Hepatocyte (in vitro differentiated cells): ENCODE measurements at regions not wholly inside any gene's neighbourhood (a gene's known extent, or its start where the extent isn't known, plus 50 kb on each side); places are given as distances from the start of the nearest gene placed in this dataset.

Experiments used
- DNase-seq: peaks from one replicate; pipeline ENCODE4 v3.0.0-alpha.2; 2016; ENCODE audit warnings: low spot score
- H2AFZ ChIP-seq: fragments of 200-600 bp; sonication (generic); 2 replicates; pipeline ENCODE4 v1.6.0; 2016; ENCODE audit warnings: antibody characterized with exemption, mild to moderate bottlenecking
- H3K27ac ChIP-seq: fragments of 200-600 bp; sonication (generic); 2 replicates; pipeline ENCODE4 v1.5.1; 2016; ENCODE audit warnings: mild to moderate bottlenecking
- H3K27me3 ChIP-seq: fragments of 200-600 bp; sonication (generic); 2 replicates; pipeline ENCODE4 v1.6.1; 2016
- H3K36me3 ChIP-seq: fragments of 200-600 bp; sonication (generic); replicated peaks from 2 replicates; pipeline ENCODE4 v1.5.1; 2016; ENCODE audit warnings: low read depth; ENCODE audit not compliant: insufficient read depth
- H3K4me1 ChIP-seq: fragments of 200-600 bp; sonication (generic); 2 replicates; pipeline ENCODE4 v1.5.1; 2016; ENCODE audit warnings: mild to moderate bottlenecking, moderate library complexity; ENCODE audit not compliant: insufficient read depth
- H3K4me2 ChIP-seq: fragments of 200-600 bp; sonication (generic); 2 replicates; pipeline ENCODE4 v1.6.0; 2016
- H3K4me3 ChIP-seq: fragments of 200-600 bp; sonication (generic); 2 replicates; pipeline ENCODE4 v1.5.1; 2016; ENCODE audit warnings: mild to moderate bottlenecking
- H3K79me2 ChIP-seq: fragments of 200-600 bp; sonication (generic); 2 replicates; pipeline ENCODE4 v1.6.0; 2017; ENCODE audit warnings: mild to moderate bottlenecking
- H3K9me2 ChIP-seq: fragments of 200-600 bp; sonication (generic); replicated peaks from 2 replicates; pipeline ENCODE4 v1.6.0; 2017; ENCODE audit warnings: mild to moderate bottlenecking; ENCODE audit not compliant: insufficient read depth
- H3K9me3 ChIP-seq: fragments of 200-600 bp; sonication (generic); 2 replicates; pipeline ENCODE4 v1.5.1; 2016; ENCODE audit warnings: low read depth, mild to moderate bottlenecking
- H4K20me1 ChIP-seq: fragments of 200-600 bp; sonication (generic); 2 replicates; pipeline ENCODE4 v1.6.0; 2016; ENCODE audit warnings: mild to moderate bottlenecking; ENCODE audit not compliant: insufficient read depth, poor library complexity, severe bottlenecking
- EZH2 ChIP-seq: fragments of 200-600 bp; sonication (generic); IDR thresholded peaks from 2 replicates; pipeline ENCODE4 v1.6.1; 2016; ENCODE audit warnings: antibody characterized with exemption, mild to moderate bottlenecking, borderline replicate concordance
- EZH2phosphoT487 ChIP-seq: fragments of 200-600 bp; sonication (generic); IDR thresholded peaks from one replicate; pipeline ENCODE4 v1.6.1; 2018; ENCODE audit warnings: antibody characterized with exemption, mild to moderate bottlenecking, low read depth, moderate library complexity; ENCODE audit not compliant: unreplicated experiment, severe bottlenecking
- WGBS: methylation state at CpG from one replicate; pipeline ENCODE4 v1.1.6; 2016; ENCODE audit warnings: low lambda C conversion rate; ENCODE audit errors: missing lambda C conversion rate; 5-methylcytosine and 5-hydroxymethylcytosine counted together
- TF ChIP-seq, protein P1 (sequence below): fragments of 200-600 bp; sonication (generic); IDR thresholded peaks from 2 replicates; pipeline ENCODE4 v1.5.1; 2016; ENCODE audit warnings: antibody characterized with exemption, mild to moderate bottlenecking; ENCODE audit not compliant: poor library complexity

DNA sequence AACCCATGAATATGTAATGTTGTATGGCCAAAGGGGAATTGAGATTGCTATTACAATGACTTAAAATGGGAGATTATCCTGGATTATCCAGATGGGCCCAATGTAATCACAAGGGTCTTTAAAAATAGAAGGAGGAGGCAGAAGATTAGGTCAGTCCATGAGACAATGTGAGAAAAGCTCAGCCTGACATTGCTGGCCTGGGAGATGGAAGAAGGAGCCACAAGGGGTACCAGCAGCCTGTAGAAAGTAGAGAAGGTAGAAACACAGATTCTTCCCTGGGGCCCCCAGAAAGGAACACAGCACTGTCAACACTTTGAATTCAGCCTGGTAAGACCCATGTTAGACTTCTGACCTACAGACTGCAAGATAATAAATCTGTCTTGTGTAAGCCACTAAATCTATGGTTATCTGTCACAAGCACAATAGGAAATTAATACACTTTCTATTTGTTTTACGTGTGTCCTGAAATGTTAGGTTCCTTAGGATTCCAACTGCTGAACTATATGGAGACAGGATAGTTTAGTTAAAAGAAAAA is 132.9 kb upstream of the SERP2 start:
- no peak overlapping the region for H2AFZ ChIP-seq
- H3K4me3 ChIP-seq, result no peak overlapping the region
- peaks cover 13% of the 10 kb centered on the region for H3K4me1 ChIP-seq
- no peaks in the 10 kb centered on the region for H4K20me1 ChIP-seq
- H3K27me3 ChIP-seq, result no peaks in the 10 kb centered on the region
- no peaks in the 10 kb centered on the region for H3K79me2 ChIP-seq
- no peaks in the 10 kb centered on the region for H3K9me3 ChIP-seq
- no peaks in the 10 kb centered on the region for H3K9me2 ChIP-seq
- no peaks in the 10 kb centered on the region for H3K36me3 ChIP-seq
- TF ChIP-seq EZH2 (no peak), EZH2phosphoT487 (no peak)
- TF ChIP-seq, protein P1, sequence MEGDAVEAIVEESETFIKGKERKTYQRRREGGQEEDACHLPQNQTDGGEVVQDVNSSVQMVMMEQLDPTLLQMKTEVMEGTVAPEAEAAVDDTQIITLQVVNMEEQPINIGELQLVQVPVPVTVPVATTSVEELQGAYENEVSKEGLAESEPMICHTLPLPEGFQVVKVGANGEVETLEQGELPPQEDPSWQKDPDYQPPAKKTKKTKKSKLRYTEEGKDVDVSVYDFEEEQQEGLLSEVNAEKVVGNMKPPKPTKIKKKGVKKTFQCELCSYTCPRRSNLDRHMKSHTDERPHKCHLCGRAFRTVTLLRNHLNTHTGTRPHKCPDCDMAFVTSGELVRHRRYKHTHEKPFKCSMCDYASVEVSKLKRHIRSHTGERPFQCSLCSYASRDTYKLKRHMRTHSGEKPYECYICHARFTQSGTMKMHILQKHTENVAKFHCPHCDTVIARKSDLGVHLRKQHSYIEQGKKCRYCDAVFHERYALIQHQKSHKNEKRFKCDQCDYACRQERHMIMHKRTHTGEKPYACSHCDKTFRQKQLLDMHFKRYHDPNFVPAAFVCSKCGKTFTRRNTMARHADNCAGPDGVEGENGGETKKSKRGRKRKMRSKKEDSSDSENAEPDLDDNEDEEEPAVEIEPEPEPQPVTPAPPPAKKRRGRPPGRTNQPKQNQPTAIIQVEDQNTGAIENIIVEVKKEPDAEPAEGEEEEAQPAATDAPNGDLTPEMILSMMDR, result no peak
- no peak overlapping the region for H3K27ac ChIP-seq
- H3K4me2 ChIP-seq, result no peak overlapping the region
- WGBS, result 48% methylated on average over 1 of the region's 1 CpG
- DNase-seq, result no peak

DNA sequence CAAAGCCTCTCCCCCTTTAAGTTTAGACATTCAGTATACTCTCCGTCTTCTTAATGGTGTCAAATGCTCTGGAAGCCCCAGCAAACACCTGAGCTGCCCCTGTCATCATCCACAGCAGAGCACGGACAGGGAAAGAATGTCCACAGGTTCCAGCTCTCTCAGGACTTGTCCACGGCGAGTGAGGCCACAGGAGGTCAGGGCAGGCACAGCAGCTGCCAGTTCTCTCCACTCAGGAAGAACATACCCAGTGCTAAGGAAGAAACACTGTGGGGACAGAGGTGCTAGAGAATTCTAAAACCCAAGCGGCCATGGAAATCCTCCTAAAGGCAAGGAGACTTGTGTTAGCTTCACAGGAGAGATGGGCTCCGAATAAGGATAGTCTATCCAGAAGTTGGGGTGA is 132.0 kb upstream of the SERP2 start:
- Histone ChIP-seq H3K9me3 (no peaks in the 10 kb centered on the region), H3K4me3 (no peak overlapping the region), H4K20me1 (no peaks in the 10 kb centered on the region), H3K27ac (no peak overlapping the region), H3K9me2 (no peaks in the 10 kb centered on the region), H3K4me2 (no peak overlapping the region), H3K27me3 (no peaks in the 10 kb centered on the region), H3K4me1 (peaks cover 12% of the 10 kb centered on the region), H2AFZ (no peak overlapping the region), H3K79me2 (no peaks in the 10 kb centered on the region), H3K36me3 (no peaks in the 10 kb centered on the region)
- no peak for DNase-seq
- no peak for TF ChIP-seq EZH2phosphoT487
- no peak for TF ChIP-seq EZH2
- TF ChIP-seq, protein P1, result no peak
- 92% methylated on average over 6 of the region's 6 CpGs for WGBS

DNA sequence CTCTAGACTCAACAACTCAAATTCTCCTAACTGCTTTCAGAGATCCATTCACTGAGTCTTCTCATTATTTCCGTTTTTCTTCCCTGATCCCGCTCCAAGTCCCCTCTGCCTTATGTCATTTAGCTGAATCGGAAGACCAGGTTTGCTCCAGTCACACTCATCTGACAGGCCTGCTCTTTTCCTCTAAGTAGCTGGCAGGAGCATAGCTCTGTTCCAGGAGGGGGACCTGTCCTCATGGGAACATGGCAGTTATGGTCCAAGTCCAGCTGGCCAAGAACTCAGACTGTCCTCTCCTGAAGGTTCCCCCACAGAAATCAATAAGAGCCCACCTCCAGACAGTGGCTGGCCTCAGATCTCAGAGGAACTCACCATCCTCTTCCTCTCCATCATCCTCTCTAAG is 130.9 kb upstream of the SERP2 start:
- 87% methylated on average over 3 of the region's 3 CpGs for WGBS
- TF ChIP-seq EZH2phosphoT487, result no peak
- TF ChIP-seq, protein P1, result no peak
- no peak for TF ChIP-seq EZH2
- Histone ChIP-seq H3K36me3 (no peaks in the 10 kb centered on the region), H3K4me2 (no peak overlapping the region), H3K27me3 (no peaks in the 10 kb centered on the region), H3K4me1 (peaks cover 6% of the 10 kb centered on the region), H3K4me3 (no peak overlapping the region), H3K79me2 (no peaks in the 10 kb centered on the region), H3K27ac (no peak overlapping the region), H4K20me1 (no peaks in the 10 kb centered on the region), H2AFZ (no peak overlapping the region), H3K9me2 (no peaks in the 10 kb centered on the region), H3K9me3 (no peaks in the 10 kb centered on the region)
- no peak for DNase-seq
